HG03097 (cell line): ENCODE measurements at regions not wholly inside any gene's neighbourhood (a gene's known extent, or its start where the extent isn't known, plus 50 kb on each side); places are given as distances from the start of the nearest gene placed in this dataset.

Experiments used
- ATAC-seq: cut with Tn5 transposase; IDR thresholded peaks from one replicate; pipeline ENCODE4 v1.9.1; 2021; ENCODE audit not compliant: unreplicated experiment, low FRiP score

- no peak for ATAC-seq
Measured at GRCh38 chr2:16718576-16719484, 53.2 kb upstream of the CYRIA start.

GRCh38 chr2:16717477-16717876 lies 51.8 kb upstream of the CYRIA start:
- ATAC-seq, result no peak

DNA sequence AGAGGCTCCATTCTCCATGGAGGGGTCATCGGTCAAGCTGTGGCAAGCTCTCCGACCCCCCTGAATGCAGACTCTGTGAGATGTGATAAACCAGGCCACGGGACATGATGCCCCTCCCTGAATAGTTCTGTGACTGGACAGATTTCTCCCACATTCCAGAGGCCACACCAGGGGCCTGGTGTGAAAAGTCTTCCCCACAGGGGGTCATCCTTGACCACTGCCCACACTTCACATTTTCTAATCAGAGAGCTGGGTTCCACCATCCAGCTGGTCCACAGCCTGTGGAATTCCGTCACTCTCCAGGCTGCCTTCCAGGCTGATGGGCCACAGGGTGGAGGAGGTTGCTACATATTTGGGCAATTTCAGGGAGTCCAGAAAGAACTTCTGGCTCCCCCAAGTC lies 51.3 kb upstream of the CYRIA start:
- ATAC-seq, result no peak

- no peak for ATAC-seq
Measured at GRCh38 chr2:16716024-16716423, 50.4 kb upstream of the CYRIA start.
